NCI-H2029 (cell line): ENCODE measurements at regions not wholly inside any gene's neighbourhood (a gene's known extent, or its start where the extent isn't known, plus 50 kb on each side); places are given as distances from the start of the nearest gene placed in this dataset.
A peak's percentile ranks its signal among the peaks of the same experiment; 100 is the strongest.
"Not testable (repeated sequence)": the region's sequence is repeated elsewhere in the genome, so short reads cannot be mapped to it uniquely, and the experiment has no call there.

ENCODE experiments used
- DNase-seq: peaks from one replicate; lab custom pipeline; 2025; lab: John Stamatoyannopoulos, UW

- DNase-seq: no peak
Observed at GRCh38 chr13:95391362-95391761, 90.1 kb upstream of the ABCC4 start.

DNA sequence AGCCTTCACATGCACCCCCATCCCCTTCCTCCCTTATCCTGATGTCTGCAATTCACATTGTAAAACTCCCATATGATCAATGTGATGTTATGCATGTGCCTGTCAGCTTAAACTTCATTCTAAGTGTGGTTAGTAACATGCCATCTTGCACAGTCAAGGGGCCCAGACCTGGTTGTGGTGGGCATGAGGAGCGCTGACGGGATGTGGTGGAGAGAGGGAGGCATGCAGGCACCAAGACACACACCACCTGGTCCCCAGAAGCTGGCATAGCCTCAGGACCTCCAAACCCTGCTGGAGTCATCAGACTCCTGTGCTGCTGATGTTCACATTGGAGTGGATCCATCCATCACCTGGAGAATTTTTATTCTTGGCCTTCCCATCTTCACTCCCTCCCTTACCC lies 90.5 kb upstream of the ABCC4 start:
- DNase-seq: no peak

DNA sequence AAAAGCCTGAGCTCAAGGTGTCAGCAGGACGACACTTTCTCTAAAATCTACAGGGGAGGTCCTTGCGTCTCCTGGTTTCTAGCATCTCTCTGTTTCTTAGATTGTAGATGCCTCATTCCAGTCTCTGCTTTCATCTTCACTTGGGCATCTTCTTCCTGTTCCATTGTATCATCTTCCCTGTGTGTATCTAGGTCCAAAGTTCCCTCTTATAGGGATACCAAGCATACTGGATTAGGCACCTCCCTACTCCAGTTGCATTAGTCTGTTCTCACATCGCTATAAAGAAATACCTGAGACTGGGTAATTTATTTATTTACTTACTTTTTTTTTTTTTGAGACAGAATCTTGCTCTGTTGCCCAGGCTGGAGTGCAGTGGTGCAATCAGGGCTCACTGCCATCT lies 91.3 kb upstream of the ABCC4 start:
- no peak for DNase-seq

GRCh38 chr13:95403349-95404140 lies 102.3 kb upstream of the ABCC4 start:
- no peak for DNase-seq

- DNase-seq: peak; percentile 46
Observed at GRCh38 chr13:95404141-95404882, 103.1 kb upstream of the ABCC4 start.

- DNase-seq: no peak
Observed at GRCh38 chr13:95406176-95406575, 104.9 kb upstream of the ABCC4 start.

- no peak for DNase-seq
Observed at GRCh38 chr13:95411428-95412040, 110.3 kb upstream of the ABCC4 start.

- no peak for DNase-seq
Observed at GRCh38 chr13:95418946-95419345, 117.7 kb upstream of the ABCC4 start.

DNA sequence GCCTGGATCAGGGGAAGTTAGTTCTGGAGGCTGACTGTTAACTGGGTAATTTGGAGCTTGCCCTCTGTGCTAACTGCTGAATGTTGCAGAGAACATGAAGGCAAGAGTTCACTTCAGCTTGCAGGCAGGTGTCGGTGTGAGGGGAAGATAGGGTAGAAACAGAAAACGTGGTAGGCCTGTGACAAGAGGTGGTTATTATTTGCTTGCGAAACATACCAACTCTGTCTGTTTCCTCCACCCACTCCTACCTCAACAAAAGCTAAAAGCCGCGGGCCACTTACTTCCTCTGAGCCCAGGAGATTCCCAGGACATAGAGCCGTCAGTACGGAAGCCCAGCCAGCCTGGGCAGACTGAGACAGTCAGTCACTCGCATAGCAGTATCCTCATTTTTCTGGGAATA lies 119.2 kb upstream of the ABCC4 start:
- no peak for DNase-seq

GRCh38 chr13:95426631-95427030 lies 125.4 kb upstream of the ABCC4 start:
- no peak for DNase-seq

DNA sequence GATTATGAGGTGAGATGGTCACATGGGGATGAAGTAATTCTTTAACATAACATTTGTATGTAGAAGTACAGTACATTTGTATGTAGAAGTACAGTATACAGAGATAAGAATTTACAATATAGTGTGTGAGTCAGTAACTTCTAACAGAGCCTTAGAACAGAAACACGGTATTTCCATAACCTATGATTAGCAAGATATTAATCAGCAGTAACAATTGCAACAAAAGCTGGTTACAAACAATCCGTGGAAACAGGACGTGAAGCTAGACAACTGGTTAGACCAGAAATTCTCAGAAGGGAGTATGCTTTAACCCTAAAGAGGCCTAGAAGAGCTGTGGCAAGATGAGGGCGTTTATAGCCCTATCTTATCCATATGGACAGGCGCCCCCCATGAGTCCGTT lies 122.0 kb upstream of the CLDN10 start:
- DNase-seq: not testable (repeated sequence)

DNA sequence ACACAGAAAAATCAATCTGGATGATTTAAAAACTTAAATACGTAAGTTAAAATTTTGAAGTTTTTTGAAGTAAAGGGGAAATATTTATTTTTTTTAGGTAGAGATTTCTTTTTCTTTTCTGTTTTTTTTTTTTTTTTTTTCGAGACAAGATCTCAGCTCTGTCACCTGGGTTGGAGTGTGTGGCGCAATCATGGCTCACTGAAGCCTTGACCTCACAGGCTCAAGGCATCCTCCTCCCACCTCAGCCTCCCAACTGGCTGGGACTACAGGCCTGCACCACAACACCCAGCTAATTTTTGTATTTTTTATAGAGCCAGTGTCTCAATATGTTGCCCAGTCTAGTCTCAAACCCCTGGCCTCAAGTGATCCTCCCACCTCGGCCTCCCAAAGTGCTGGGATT lies 120.4 kb upstream of the CLDN10 start:
- no peak for DNase-seq

GRCh38 chr13:95433537-95433936 lies 119.0 kb upstream of the CLDN10 start:
- no peak for DNase-seq

- no peak for DNase-seq
Observed at GRCh38 chr13:95434111-95434510, 118.4 kb upstream of the CLDN10 start.

GRCh38 chr13:95437561-95437960 lies 115.0 kb upstream of the CLDN10 start:
- no peak for DNase-seq

DNA sequence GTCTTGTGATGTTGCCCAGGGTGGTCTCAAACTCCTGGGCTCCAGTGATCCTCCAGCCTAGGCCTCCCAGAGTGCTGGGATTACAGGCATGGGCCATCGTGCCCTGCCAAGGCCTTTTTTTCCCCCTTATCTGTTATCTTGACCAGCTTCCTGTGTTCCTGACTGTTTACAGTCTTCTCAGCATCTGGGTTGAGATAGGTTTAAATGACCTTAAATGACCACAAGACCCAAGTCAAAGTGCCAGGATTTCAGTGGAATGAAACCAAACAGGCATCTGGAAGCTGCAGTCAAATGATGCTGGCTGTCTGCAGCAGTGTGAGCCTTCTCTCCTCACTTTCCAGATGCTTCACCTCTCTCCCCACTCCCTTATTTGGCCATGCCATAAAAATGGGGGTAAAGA lies 114.2 kb upstream of the CLDN10 start:
- no peak for DNase-seq

GRCh38 chr13:95440441-95441088 lies 112.0 kb upstream of the CLDN10 start:
- DNase-seq: no peak

DNA sequence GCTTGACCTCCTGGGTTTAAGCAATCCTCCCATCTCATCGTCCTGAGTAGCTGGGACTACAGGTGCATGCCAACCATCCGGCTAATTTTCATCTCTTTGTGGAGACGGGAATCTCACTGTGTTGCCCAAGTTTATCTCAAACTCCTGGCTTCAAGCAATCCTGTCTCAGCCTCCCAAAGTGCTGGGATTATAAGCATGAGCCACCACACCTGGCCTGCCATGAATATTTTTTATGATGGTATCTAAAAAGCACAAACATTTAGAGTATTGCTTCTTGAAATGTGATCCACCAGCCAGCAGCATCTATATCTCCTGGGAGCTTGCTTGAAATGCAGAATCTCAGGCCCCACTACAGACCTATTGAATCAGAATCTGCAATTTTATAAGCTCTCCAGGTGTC lies 111.2 kb upstream of the CLDN10 start:
- no peak for DNase-seq

DNA sequence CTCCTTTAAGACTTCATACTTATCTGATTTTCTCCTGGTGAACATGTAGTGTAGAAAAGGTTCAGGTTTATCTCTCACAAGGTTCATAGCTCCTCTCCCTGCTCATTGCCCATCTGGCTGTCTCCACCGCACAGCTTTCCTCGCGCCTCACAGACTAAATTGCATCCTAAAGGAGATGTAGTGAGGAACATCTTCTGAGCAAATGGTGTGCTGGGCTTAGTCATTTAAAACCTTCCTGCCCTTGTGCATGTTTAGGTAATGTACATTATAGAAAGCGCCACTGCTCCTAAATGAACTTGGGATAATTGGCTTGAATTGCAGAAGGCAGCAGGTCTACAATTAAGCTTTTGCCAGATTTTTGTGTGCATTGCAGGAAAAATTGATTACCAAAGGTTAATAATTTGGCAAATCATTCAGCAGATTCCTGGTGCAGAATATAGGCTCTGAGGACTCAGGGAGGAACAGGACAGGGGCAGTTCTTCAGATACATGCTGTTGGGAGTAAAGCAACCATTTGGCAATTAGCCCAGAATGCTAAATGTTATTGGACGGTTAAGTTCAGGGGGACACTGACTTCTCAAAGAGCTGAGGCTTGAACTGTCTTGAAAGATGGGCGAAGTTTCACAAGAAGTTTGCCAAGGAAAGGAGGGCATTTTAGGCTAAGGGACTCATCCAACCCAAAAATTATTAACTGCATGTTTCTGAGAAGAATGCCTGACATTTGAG lies 108.4 kb upstream of the CLDN10 start:
- DNase-seq: no peak

DNA sequence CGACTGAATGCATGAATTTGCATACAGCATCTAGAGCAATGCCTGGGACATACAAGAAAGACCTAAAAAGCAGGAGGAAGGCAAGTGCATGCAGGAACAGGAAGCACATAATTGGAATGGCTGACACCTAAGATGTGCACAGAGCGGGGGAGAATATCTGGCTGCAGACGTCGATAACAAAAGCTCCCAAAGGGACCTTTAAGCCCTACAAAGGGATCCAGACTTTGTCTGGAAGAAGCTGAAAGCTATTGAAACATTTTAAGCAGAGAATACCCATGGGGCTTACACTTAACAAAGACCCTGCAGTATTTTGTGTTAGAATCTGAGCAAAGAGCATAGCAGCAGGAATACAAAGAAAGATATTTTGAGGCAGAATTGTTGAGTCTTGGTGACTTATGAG lies 107.4 kb upstream of the CLDN10 start:
- no peak for DNase-seq

DNA sequence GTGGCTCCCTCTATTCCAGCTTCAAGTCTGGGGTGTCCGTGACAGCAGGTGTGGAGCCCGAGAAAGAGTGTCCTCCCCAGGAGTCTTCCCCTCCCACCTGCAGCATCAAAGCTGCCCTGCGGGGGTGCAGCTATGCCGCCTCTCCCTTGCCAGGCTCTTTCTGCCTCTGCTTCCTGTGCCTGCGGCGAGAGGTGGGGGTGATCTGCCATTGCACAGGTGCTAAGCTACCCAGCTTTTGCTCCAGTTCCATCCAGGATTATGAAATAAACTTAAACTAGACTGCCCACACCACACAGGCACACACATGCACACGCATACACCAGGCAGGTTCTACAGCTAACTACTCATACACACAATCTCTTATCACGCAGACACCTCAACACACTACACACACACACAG lies 104.7 kb upstream of the CLDN10 start:
- DNase-seq: no peak

GRCh38 chr13:95451656-95452055 lies 100.9 kb upstream of the CLDN10 start:
- no peak for DNase-seq
